GM06990 (cell line): ENCODE measurements at regions not wholly inside any gene's neighbourhood (a gene's known extent, or its start where the extent isn't known, plus 50 kb on each side); places are given as distances from the start of the nearest gene placed in this dataset.

Experiments
- DNase-seq: peaks from one replicate; pipeline ENCODE4 v3.0.0-alpha.2; 2011; ENCODE audit not compliant: insufficient read length; ENCODE audit errors: extremely low read depth
- H3K27me3 ChIP-seq: replicated peaks from 2 replicates; pipeline ENCODE4 v1.6.0; 2011; ENCODE audit warnings: low read length; ENCODE audit not compliant: control insufficient read depth, insufficient read depth
- H3K36me3 ChIP-seq: 2 replicates; pipeline ENCODE4 v1.5.1; 2011; ENCODE audit warnings: low read length; ENCODE audit not compliant: control insufficient read depth, insufficient read depth
- H3K4me3 ChIP-seq: replicated peaks from 2 replicates; pipeline ENCODE4 v1.5.1; 2011; ENCODE audit warnings: low read depth, mild to moderate bottlenecking, control low read depth, low read length
- CTCF ChIP-seq: IDR thresholded peaks from 2 replicates; pipeline ENCODE4 v1.5.1; 2011; ENCODE audit warnings: low read length, control low read depth, mild to moderate bottlenecking, inconsistent platforms; ENCODE audit not compliant: insufficient read depth, poor library complexity, severe bottlenecking

- Histone ChIP-seq H3K36me3 (no peaks in the 10 kb centered on the region), H3K4me3 (no peak overlapping the region), H3K27me3 (no peaks in the 10 kb centered on the region)
- TF ChIP-seq CTCF, result no peak
- DNase-seq, result no peak
Observed at GRCh38 chr14:71196921-71197320, 289.7 kb downstream of the PCNX1 start.

GRCh38 chr14:71198687-71199086, 291.4 kb downstream of the PCNX1 start:
- TF ChIP-seq CTCF, result no peak
- H3K4me3 ChIP-seq, result no peak overlapping the region
- no peak for DNase-seq
- no peaks in the 10 kb centered on the region for H3K36me3 ChIP-seq
- H3K27me3 ChIP-seq, result no peaks in the 10 kb centered on the region

- H3K4me3 ChIP-seq, result no peak overlapping the region
- no peak for TF ChIP-seq CTCF
- no peaks in the 10 kb centered on the region for H3K27me3 ChIP-seq
- no peaks in the 10 kb centered on the region for H3K36me3 ChIP-seq
- no peak for DNase-seq
Observed at GRCh38 chr14:71201840-71202239, 294.6 kb downstream of the PCNX1 start.

GRCh38 chr14:71202881-71203280, 295.6 kb downstream of the PCNX1 start:
- H3K27me3 ChIP-seq, result no peaks in the 10 kb centered on the region
- no peak for TF ChIP-seq CTCF
- H3K4me3 ChIP-seq, result no peak overlapping the region
- no peaks in the 10 kb centered on the region for H3K36me3 ChIP-seq
- DNase-seq, result no peak

- no peak for TF ChIP-seq CTCF
- Histone ChIP-seq H3K36me3 (no peaks in the 10 kb centered on the region), H3K27me3 (no peaks in the 10 kb centered on the region), H3K4me3 (no peak overlapping the region)
- DNase-seq, result no peak
Observed at GRCh38 chr14:71203306-71203705, 296.0 kb downstream of the PCNX1 start.

GRCh38 chr14:71204231-71204630, 297.0 kb downstream of the PCNX1 start:
- no peaks in the 10 kb centered on the region for H3K36me3 ChIP-seq
- H3K4me3 ChIP-seq, result no peak overlapping the region
- no peaks in the 10 kb centered on the region for H3K27me3 ChIP-seq
- no peak for TF ChIP-seq CTCF
- DNase-seq, result no peak
